Thyroid gland (tissue), 4 donors: ENCODE measurements at regions not wholly inside any gene's neighbourhood (a gene's known extent, or its start where the extent isn't known, plus 50 kb on each side); places are given as distances from the start of the nearest gene placed in this dataset.

Source experiments
- CTCF ChIP-seq, 6 experiments: fragments of 200-600 bp in 3 of 6; fragments of 450-650 bp in 3 of 6; sonication (generic) in 3 of 6; IDR thresholded peaks; one replicate each; pipeline ENCODE4 v1.5.1; 2016 to 2019; ENCODE audit warnings: antibody characterized with exemption in 6 of 6, mild to moderate bottlenecking in 2 of 6, inconsistent platforms in 1 of 6, moderate library complexity in 1 of 6
- POLR2A ChIP-seq, 2 donors: fragments of 450-650 bp; IDR thresholded peaks; one replicate each; pipeline ENCODE4 v1.6.1; 2017; ENCODE audit warnings: antibody characterized with exemption in 2 of 2, mild to moderate bottlenecking in 2 of 2, moderate library complexity in 1 of 2

- TF ChIP-seq CTCF (IDR thresholded peaks at IDR 0.05) = no peak
- TF ChIP-seq POLR2A (IDR thresholded peaks at IDR 0.05) = no peak
Observed at GRCh38 chr13:59016250-59016649, 1147.5 kb downstream of the DIAPH3 start.
